ENCODE measurements at regions not wholly inside any gene's neighbourhood (a gene's known extent, or its start where the extent isn't known, plus 50 kb on each side); places are given as distances from the start of the nearest gene placed in this dataset.

DNA sequence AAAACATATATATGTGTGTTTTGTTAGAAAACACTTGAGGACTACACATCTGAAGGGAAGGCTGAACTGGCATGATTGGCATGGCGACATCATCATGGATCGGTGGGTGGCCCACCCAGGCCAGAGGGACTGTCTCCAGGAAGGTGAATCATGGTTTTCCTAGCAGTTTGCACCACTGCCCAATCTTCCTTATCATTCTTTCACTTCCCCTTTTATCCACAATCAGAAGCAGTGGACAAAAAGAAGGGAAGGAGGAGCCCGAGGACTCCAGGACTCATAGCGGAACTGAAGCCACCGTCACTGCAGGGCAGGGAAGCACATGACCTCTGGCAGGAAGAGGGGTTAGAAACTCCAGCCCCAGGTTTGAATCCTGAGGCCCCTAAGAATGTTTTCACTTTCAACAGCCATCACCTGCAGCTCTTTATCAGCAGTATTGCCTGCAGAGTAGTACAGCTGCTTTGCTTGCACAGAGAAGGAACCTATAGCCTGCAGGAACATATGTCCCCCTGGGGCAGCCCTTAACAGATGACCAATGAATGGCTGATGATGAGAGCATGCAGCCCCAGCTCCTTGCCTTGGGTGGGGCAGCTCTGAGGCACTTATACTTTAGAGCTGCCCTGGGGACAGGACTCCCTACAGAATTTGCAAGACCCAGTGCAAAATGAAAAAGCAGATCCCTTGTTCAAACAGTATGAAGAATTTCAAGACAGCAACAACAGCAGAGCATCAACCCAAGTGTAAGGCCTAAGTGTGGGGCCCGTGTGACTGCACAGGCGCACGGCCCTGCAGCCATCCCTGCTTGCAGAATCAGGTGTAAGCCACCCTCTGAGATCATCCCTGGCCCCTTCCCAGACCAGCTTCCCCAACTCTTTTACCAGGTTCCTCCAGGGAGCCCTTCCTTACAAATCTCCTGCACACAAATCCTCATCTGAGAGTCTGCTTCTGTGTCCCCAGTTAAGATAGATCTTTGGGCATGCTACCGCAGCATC is 241.8 kb upstream of the IRF2BP2 start (continued):
- TF ChIP-seq, protein P1, sequence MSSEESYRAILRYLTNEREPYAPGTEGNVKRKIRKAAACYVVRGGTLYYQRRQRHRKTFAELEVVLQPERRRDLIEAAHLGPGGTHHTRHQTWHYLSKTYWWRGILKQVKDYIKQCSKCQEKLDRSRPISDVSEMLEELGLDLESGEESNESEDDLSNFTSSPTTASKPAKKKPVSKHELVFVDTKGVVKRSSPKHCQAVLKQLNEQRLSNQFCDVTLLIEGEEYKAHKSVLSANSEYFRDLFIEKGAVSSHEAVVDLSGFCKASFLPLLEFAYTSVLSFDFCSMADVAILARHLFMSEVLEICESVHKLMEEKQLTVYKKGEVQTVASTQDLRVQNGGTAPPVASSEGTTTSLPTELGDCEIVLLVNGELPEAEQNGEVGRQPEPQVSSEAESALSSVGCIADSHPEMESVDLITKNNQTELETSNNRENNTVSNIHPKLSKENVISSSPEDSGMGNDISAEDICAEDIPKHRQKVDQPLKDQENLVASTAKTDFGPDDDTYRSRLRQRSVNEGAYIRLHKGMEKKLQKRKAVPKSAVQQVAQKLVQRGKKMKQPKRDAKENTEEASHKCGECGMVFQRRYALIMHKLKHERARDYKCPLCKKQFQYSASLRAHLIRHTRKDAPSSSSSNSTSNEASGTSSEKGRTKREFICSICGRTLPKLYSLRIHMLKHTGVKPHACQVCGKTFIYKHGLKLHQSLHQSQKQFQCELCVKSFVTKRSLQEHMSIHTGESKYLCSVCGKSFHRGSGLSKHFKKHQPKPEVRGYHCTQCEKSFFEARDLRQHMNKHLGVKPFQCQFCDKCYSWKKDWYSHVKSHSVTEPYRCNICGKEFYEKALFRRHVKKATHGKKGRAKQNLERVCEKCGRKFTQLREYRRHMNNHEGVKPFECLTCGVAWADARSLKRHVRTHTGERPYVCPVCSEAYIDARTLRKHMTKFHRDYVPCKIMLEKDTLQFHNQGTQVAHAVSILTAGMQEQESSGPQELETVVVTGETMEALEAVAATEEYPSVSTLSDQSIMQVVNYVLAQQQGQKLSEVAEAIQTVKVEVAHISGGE (CRISPR knock-in tag; IDR thresholded peaks at IDR 0.05), result peak in 2 of 3 experiments; percentile 54 to 88; a peak in 3 of 6 replicates
- TF ChIP-seq, protein P2, sequence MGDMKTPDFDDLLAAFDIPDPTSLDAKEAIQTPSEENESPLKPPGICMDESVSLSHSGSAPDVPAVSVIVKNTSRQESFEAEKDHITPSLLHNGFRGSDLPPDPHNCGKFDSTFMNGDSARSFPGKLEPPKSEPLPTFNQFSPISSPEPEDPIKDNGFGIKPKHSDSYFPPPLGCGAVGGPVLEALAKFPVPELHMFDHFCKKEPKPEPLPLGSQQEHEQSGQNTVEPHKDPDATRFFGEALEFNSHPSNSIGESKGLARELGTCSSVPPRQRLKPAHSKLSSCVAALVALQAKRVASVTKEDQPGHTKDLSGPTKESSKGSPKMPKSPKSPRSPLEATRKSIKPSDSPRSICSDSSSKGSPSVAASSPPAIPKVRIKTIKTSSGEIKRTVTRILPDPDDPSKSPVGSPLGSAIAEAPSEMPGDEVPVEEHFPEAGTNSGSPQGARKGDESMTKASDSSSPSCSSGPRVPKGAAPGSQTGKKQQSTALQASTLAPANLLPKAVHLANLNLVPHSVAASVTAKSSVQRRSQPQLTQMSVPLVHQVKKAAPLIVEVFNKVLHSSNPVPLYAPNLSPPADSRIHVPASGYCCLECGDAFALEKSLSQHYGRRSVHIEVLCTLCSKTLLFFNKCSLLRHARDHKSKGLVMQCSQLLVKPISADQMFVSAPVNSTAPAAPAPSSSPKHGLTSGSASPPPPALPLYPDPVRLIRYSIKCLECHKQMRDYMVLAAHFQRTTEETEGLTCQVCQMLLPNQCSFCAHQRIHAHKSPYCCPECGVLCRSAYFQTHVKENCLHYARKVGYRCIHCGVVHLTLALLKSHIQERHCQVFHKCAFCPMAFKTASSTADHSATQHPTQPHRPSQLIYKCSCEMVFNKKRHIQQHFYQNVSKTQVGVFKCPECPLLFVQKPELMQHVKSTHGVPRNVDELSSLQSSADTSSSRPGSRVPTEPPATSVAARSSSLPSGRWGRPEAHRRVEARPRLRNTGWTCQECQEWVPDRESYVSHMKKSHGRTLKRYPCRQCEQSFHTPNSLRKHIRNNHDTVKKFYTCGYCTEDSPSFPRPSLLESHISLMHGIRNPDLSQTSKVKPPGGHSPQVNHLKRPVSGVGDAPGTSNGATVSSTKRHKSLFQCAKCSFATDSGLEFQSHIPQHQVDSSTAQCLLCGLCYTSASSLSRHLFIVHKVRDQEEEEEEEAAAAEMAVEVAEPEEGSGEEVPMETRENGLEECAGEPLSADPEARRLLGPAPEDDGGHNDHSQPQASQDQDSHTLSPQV (IDR thresholded peaks at IDR 0.05), result peak; percentile 34; the same call in 1 of the 2 replicates
- TF ChIP-seq, protein P3, sequence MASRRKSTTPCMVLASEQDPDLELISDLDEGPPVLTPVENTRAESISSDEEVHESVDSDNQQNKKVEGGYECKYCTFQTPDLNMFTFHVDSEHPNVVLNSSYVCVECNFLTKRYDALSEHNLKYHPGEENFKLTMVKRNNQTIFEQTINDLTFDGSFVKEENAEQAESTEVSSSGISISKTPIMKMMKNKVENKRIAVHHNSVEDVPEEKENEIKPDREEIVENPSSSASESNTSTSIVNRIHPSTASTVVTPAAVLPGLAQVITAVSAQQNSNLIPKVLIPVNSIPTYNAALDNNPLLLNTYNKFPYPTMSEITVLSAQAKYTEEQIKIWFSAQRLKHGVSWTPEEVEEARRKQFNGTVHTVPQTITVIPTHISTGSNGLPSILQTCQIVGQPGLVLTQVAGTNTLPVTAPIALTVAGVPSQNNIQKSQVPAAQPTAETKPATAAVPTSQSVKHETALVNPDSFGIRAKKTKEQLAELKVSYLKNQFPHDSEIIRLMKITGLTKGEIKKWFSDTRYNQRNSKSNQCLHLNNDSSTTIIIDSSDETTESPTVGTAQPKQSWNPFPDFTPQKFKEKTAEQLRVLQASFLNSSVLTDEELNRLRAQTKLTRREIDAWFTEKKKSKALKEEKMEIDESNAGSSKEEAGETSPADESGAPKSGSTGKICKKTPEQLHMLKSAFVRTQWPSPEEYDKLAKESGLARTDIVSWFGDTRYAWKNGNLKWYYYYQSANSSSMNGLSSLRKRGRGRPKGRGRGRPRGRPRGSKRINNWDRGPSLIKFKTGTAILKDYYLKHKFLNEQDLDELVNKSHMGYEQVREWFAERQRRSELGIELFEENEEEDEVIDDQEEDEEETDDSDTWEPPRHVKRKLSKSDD (conservative IDR thresholded peaks at IDR 0.05; ENCODE audit: low read length), result 0 out of 2 replicates have a peak, but pooled peaks have one; percentile 56
- TF ChIP-seq MIER1 (IDR thresholded peaks at IDR 0.05; ENCODE audit: low read depth), result no peak
- no peak for TF ChIP-seq HNRNPLL (IDR thresholded peaks at IDR 0.05; ENCODE audit: low read depth, low read length, poor library complexity, severe bottlenecking)
- TF ChIP-seq TEAD1 (CRISPR knock-in tag; IDR thresholded peaks at IDR 0.05), result no peak
- TF ChIP-seq CCAR2 (IDR thresholded peaks at IDR 0.05; ENCODE audit: low read depth, low read length), result no peak
- no peak for TF ChIP-seq U2AF1 (optimal IDR thresholded peaks at IDR 0.05; ENCODE audit: low read depth, low read length)
- TF ChIP-seq, protein P4, sequence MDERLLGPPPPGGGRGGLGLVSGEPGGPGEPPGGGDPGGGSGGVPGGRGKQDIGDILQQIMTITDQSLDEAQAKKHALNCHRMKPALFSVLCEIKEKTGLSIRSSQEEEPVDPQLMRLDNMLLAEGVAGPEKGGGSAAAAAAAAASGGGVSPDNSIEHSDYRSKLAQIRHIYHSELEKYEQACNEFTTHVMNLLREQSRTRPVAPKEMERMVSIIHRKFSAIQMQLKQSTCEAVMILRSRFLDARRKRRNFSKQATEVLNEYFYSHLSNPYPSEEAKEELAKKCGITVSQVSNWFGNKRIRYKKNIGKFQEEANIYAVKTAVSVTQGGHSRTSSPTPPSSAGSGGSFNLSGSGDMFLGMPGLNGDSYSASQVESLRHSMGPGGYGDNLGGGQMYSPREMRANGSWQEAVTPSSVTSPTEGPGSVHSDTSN (CRISPR knock-in tag; IDR thresholded peaks at IDR 0.05; ENCODE audit: low read depth), result no peak
- TF ChIP-seq, protein P4 (tag; conservative IDR thresholded peaks at IDR 0.05; ENCODE audit: low read depth), result peak; percentile 59
- TF ChIP-seq SMC3 (conservative IDR thresholded peaks at IDR 0.05; ENCODE audit: insufficient read depth, low read depth, low read length), result no peak

Measured in K562 (cell line).